AG09319 (cell line): ENCODE measurements at regions not wholly inside any gene's neighbourhood (a gene's known extent, or its start where the extent isn't known, plus 50 kb on each side); places are given as distances from the start of the nearest gene placed in this dataset.

Experiments used
- DNase-seq: peaks from one replicate; pipeline ENCODE4 v3.0.0-alpha.2; 2010; ENCODE audit warnings: low read depth; ENCODE audit errors: extremely low read depth
- CTCF ChIP-seq: IDR thresholded peaks from 2 replicates; pipeline ENCODE4 v1.5.1; 2011; ENCODE audit warnings: low read depth, mild to moderate bottlenecking, inconsistent platforms, low read length, moderate library complexity

- TF ChIP-seq CTCF: no peak
- no peak for DNase-seq
These were observed 75.6 kb upstream of the ARHGAP32 start for GRCh38 chr11:129267716-129268115.

GRCh38 chr11:129266536-129266935 lies 74.4 kb upstream of the ARHGAP32 start:
- no peak for TF ChIP-seq CTCF
- DNase-seq: no peak

GRCh38 chr11:129265125-129265788 lies 73.1 kb upstream of the ARHGAP32 start:
- TF ChIP-seq CTCF: no peak
- no peak for DNase-seq

- no peak for DNase-seq
- TF ChIP-seq CTCF: no peak
These were observed 72.0 kb upstream of the ARHGAP32 start for GRCh38 chr11:129264114-129264513.

- DNase-seq: no peak
- no peak for TF ChIP-seq CTCF
These were observed 68.6 kb upstream of the ARHGAP32 start for GRCh38 chr11:129260750-129261149.

GRCh38 chr11:129259931-129260348 lies 67.8 kb upstream of the ARHGAP32 start:
- DNase-seq: no peak

GRCh38 chr11:129258205-129258604 lies 66.1 kb upstream of the ARHGAP32 start:
- DNase-seq: no peak

More at GRCh38 chr11:129259931-129260348, 67.8 kb upstream of the ARHGAP32 start:
- TF ChIP-seq CTCF: no peak

More at GRCh38 chr11:129258205-129258604, 66.1 kb upstream of the ARHGAP32 start:
- TF ChIP-seq CTCF: no peak
